SK-N-MC (cell line): ENCODE measurements at regions not wholly inside any gene's neighbourhood (a gene's known extent, or its start where the extent isn't known, plus 50 kb on each side); places are given as distances from the start of the nearest gene placed in this dataset.
"Not testable (repeated sequence)": the region's sequence is repeated elsewhere in the genome, so short reads cannot be mapped to it uniquely, and the experiment has no call there.

Experiments used
- DNase-seq: peaks from one replicate; pipeline ENCODE4 v3.0.0-alpha.2; 2011; ENCODE audit warnings: low read depth, low spot score
- H3K27ac ChIP-seq: fragments of 200-600 bp; sonication (generic); 2 replicates; pipeline ENCODE4 v1.5.1; 2016; ENCODE audit warnings: mixed run types
- H3K36me3 ChIP-seq: fragments of 200-600 bp; sonication (generic); 2 replicates; pipeline ENCODE4 v1.6.1; 2017; ENCODE audit warnings: antibody characterized with exemption, low read length, mixed read lengths; ENCODE audit not compliant: insufficient read depth
- H3K4me3 ChIP-seq: fragments of 200-600 bp; sonication (generic); 2 replicates; pipeline ENCODE4 v1.5.1; 2016
- H3K9ac ChIP-seq: fragments of 200-600 bp; sonication (generic); 2 replicates; pipeline ENCODE4 v1.8.0; 2017; ENCODE audit warnings: mixed run types, mixed read lengths; ENCODE audit not compliant: insufficient read length
- H3K9me3 ChIP-seq: fragments of 200-600 bp; sonication (generic); 2 replicates; pipeline ENCODE4 v1.6.1; 2017; ENCODE audit warnings: low read depth, mild to moderate bottlenecking, antibody characterized with exemption, low read length, moderate library complexity, mixed read lengths
- EZH2 ChIP-seq: fragments of 200-600 bp; sonication (generic); IDR thresholded peaks from one replicate; pipeline ENCODE4 v1.6.1; 2017; ENCODE audit warnings: antibody characterized with exemption
- FOXP2 ChIP-seq: optimal IDR thresholded peaks from 2 replicates; pipeline ENCODE3; 2011; ENCODE audit warnings: mild to moderate bottlenecking, moderate library complexity; ENCODE audit not compliant: insufficient read depth; ENCODE audit errors: extremely low read length, control extremely low read depth
- POLR2AphosphoS5 ChIP-seq: IDR thresholded peaks from 2 replicates; pipeline ENCODE4 v1.6.1; 2012; ENCODE audit warnings: mild to moderate bottlenecking, low read depth, low read length, borderline replicate concordance

DNA sequence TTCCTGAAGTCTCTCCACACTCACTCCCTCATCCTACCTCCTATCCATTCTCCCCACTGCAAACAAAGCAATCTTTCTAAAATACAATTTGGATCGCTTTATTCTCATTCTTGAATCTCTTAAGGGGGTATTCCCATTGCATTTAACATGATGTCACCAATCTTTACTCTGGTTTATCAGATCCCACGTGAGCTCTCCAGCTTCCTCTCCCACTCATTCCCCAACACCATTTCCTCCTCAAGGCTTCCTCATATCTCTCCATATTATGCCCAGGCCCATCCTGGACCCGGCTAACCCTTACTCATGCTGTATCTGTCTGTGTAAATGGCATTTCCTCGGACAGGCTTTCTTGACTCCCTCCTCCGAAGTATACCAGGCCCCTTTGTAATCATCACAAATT is 165.0 kb downstream of the CD47 start:
- no peak overlapping the region for H3K4me3 ChIP-seq

DNA sequence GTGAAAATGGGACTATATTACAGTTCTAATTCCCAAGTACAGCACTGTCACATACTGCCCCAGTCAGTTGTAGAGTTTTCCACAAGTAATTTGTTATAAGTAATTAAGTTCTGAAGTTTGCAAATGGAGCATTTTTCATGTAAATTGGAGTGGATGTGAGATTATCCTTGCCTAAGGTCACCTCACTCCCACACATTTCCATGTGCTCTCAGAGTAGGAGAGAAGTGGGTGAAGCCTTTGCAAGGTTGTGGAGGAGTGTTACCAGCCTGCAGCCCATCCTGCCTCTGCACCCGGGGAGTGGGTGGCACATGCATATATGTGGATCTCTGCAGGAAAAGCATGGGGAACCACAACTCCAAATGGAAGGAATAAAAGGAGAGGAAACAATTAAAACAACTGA is 169.8 kb downstream of the CD47 start:
- no peaks in the 10 kb centered on the region for H3K36me3 ChIP-seq
- TF ChIP-seq FOXP2 (no peak), EZH2 (no peak), POLR2AphosphoS5 (no peak)
- no peak for DNase-seq
- H3K9ac ChIP-seq: no peak overlapping the region
- H3K27ac ChIP-seq: no peak overlapping the region
- H3K4me3 ChIP-seq: no peak overlapping the region
- H3K9me3 ChIP-seq: no peaks in the 10 kb centered on the region

More for the DNA sequence above, 165.0 kb downstream of the CD47 start:
- Histone ChIP-seq H3K36me3 (no peaks in the 10 kb centered on the region), H3K27ac (no peak overlapping the region), H3K9me3 (no peaks in the 10 kb centered on the region), H3K9ac (no peak overlapping the region)
- TF ChIP-seq FOXP2: no peak
- no peak for TF ChIP-seq EZH2
- no peak for TF ChIP-seq POLR2AphosphoS5
- no peak for DNase-seq

DNA sequence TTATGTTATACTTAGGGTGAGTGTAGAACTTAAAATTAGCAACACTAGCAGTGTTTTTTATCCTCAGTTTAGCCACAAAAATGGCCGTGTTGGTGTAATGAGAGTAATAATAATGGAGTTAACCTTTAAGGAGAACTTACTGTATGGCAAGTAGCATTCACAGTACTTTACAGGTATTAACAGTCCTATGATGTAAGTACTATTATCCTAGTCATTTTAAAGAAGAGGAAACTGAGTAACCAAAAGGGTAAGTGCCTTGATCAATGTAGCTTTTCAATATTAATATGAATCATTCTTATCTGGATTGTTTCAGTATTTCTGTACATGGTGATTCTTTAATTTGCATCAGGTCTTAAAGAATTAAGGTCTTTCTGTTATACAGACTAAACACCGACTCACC is 170.3 kb downstream of the CD47 start:
- no peak for TF ChIP-seq EZH2
- TF ChIP-seq FOXP2: no peak
- TF ChIP-seq POLR2AphosphoS5: no peak
- H3K27ac ChIP-seq: no peak overlapping the region

DNA sequence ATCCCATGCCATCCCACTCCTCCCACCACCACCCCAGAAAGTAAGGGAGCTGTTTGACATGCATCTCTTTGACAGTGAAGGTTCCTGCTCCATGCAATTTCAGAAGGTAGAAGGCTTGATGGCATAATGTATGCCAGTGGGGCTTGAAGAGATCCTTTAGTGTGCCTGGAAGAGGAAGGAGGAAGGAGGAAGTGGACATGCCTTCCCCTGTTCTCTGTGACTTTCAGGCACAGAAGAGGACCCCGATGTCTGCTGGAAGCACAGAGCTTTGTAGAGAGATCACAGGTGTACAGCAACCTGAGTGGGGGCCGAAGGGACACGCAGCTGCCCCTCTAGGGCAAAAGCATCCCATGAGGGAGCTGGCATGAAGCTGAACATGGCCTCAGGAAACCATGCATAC is 171.6 kb downstream of the CD47 start:
- DNase-seq: no peak
- no peaks in the 10 kb centered on the region for H3K9me3 ChIP-seq
- TF ChIP-seq POLR2AphosphoS5 (no peak), EZH2 (no peak), FOXP2 (no peak)
- H3K27ac ChIP-seq: no peak overlapping the region
- no peak overlapping the region for H3K9ac ChIP-seq
- H3K36me3 ChIP-seq: no peaks in the 10 kb centered on the region
- no peak overlapping the region for H3K4me3 ChIP-seq

More for the DNA sequence above, 170.3 kb downstream of the CD47 start:
- DNase-seq: no peak
- Histone ChIP-seq H3K9ac (no peak overlapping the region), H3K9me3 (no peaks in the 10 kb centered on the region), H3K4me3 (no peak overlapping the region), H3K36me3 (no peaks in the 10 kb centered on the region)

DNA sequence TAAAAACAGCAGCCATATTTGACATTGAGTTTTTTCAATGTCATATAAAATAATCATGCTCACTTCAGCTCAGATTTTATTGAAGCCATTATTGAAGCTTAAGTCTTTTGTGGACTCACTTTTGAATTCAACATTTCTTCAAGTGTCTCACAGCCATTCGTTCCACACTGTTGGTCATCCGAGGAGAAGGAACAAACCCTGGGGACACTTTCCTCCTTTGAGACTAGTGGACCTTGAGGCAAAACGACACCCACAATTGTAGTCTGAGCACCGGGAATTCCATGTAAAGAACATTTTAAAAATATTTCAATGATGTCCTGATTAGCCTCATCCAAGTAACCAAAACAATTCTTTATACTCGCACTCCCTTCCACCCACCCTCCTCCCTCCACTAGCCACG is 174.7 kb downstream of the CD47 start:
- no peak overlapping the region for H3K27ac ChIP-seq
- H3K4me3 ChIP-seq: no peak overlapping the region
- no peaks in the 10 kb centered on the region for H3K9me3 ChIP-seq
- TF ChIP-seq POLR2AphosphoS5: no peak
- no peak for TF ChIP-seq EZH2
- TF ChIP-seq FOXP2: no peak
- H3K9ac ChIP-seq: no peak overlapping the region
- no peak for DNase-seq
- no peaks in the 10 kb centered on the region for H3K36me3 ChIP-seq

DNA sequence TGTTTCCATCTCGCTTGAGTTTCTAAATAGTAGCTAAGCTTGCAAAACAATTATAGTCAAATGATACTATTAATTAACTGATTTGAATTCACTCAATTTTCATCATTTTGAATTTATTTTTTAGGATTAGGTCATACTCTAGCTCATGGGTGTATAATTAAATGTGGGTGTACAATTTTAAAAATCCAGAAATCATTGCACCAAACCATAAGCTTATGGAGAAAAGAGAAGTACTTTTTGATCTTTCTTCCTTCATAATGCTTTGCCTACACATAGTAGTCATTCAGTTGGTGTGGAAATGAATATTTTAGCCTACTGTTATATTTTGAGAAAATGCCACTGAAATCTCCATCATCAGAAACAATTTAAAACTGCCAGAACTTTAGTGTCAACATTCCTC is 175.1 kb downstream of the CD47 start:
- Histone ChIP-seq H3K9me3 (no peaks in the 10 kb centered on the region), H3K4me3 (no peak overlapping the region), H3K36me3 (no peaks in the 10 kb centered on the region), H3K27ac (no peak overlapping the region), H3K9ac (no peak overlapping the region)
- TF ChIP-seq POLR2AphosphoS5: no peak
- no peak for TF ChIP-seq EZH2
- TF ChIP-seq FOXP2: no peak
- DNase-seq: no peak

DNA sequence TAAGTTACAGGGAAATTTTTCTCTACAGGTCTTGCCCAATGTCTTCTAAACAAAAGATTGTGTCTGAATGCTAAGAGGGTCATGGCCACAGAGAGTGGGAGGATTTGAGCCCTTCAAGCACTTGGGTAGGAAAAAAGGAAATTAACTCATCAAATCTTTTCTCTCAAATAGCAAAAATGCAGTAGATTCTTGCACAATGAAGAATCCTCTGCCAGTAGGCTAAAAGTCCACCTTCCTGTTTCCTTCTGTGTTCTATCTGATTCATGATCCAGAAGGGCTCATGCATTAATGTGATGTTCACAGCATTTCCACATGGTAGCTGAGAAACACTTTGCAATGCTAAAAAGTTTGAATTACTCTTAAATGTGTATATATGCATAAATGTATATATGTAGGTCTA is 177.1 kb downstream of the CD47 start:
- Histone ChIP-seq H3K9me3 (no peaks in the 10 kb centered on the region), H3K4me3 (no peak overlapping the region), H3K9ac (no peak overlapping the region), H3K36me3 (no peaks in the 10 kb centered on the region), H3K27ac (no peak overlapping the region)
- TF ChIP-seq EZH2 (no peak), FOXP2 (no peak), POLR2AphosphoS5 (no peak)
- no peak for DNase-seq

DNA sequence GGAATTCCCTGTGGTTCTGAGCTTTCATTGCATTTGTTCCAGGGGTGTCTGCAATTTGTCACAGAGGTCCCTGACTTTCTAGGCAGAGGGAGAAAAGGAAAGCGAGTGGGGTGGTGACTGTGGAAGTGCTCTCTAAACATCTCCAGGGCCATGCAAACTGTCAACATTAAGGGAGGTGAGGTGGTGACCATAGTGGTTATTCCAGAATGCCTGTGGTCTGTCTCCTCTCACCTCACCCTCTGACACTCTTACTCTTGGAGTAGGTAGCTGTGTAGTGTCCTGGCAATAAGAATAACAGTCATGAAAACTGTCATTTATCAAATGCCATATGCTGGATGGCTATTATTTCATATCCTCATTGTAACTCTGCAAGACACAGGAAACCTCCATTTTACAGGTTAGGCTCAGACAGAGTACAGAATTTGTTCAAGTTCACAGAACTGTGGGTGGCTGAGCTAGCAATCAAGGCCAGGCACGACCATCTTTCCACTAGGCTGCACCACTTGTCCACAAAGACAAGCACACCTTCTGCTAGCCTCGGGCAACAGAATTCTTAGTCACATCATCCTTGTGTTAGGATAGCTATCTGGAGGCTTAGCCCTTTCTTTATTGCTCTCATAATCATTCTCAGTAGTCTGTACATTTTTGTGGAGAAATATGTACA is 179.4 kb downstream of the CD47 start:
- no peak for DNase-seq
- TF ChIP-seq EZH2 (no peak), FOXP2 (no peak)
- H3K4me3 ChIP-seq: no peak overlapping the region
- H3K36me3 ChIP-seq: no peaks in the 10 kb centered on the region
- H3K9me3 ChIP-seq: no peaks in the 10 kb centered on the region
- no peak overlapping the region for H3K27ac ChIP-seq
- no peak overlapping the region for H3K9ac ChIP-seq

DNA sequence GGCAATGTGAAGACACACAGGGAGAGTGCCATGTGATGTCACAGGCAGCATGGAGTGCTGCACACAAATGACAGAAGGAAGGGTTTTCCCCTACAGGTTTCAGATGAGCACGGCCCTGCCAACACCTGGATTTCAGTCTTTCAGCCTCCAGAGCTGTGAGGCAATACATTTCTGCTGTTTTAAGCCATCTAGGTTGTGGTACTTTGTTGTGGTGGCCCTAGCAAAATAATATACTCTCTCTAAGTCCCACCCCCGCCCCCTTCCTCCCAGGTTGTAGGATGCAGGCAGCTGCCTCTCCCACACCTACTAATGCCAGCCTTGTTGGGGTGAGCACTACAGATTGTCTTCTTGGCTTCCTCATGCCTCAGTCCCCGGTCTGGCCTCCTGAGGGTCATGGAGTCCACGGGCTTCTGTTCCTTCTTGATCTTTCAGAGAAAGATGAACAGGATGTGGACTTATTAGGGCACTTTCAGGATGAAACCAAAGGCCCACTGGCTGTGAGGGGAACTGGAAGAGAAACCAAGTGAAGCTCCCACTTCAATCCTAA is 180.0 kb downstream of the CD47 start:
- DNase-seq: no peak
- no peak for TF ChIP-seq POLR2AphosphoS5
- TF ChIP-seq FOXP2: no peak
- H3K4me3 ChIP-seq: no peak overlapping the region
- no peak overlapping the region for H3K27ac ChIP-seq
- H3K36me3 ChIP-seq: no peaks in the 10 kb centered on the region
- H3K9ac ChIP-seq: no peak overlapping the region
- no peaks in the 10 kb centered on the region for H3K9me3 ChIP-seq

DNA sequence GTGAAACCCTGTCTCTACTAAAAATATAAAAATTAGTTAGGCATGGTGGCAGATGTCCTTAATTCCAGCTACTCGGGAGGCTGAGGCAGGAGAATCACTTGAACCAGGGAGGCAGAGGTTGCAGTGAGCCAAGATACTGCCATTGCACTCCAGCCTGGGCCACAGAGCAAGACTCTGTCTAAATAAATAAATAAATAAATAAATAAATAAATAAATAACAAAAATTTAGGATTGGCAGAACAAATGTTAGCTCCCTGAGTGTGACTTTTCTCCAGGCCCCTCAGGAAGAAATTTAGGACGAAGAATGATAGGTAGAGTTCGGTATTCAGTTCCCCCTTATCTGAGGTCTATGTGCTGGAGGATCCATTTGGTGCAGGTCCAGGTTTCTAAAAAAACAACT is 181.2 kb downstream of the CD47 start:
- H3K36me3 ChIP-seq, H3K9ac ChIP-seq, DNase-seq, H3K4me3 ChIP-seq, H3K27ac ChIP-seq, H3K9me3 ChIP-seq: not testable (repeated sequence)
